H9 (cell line): ENCODE measurements at regions not wholly inside any gene's neighbourhood (a gene's known extent, or its start where the extent isn't known, plus 50 kb on each side); places are given as distances from the start of the nearest gene placed in this dataset.

Source experiments
- DNase-seq: peaks from one replicate; pipeline ENCODE4 v3.0.0-alpha.2; 2017
- H2AFZ ChIP-seq: one replicate; pipeline ENCODE4 v1.6.1; 2013; ENCODE audit warnings: mild to moderate bottlenecking, low read length, control low read depth, moderate library complexity
- H2AK5ac ChIP-seq: 2 replicates; pipeline ENCODE4 v1.6.1; 2013; ENCODE audit warnings: low read length, control low read depth, mixed read lengths; ENCODE audit not compliant: insufficient read length
- H2BK120ac ChIP-seq: one replicate; pipeline ENCODE4 v1.6.1; 2013; ENCODE audit warnings: low read depth, mild to moderate bottlenecking, low read length, control low read depth, inconsistent platforms; ENCODE audit not compliant: poor library complexity, severe bottlenecking
- H2BK12ac ChIP-seq: 2 replicates; pipeline ENCODE4 v1.6.1; 2013; ENCODE audit warnings: low read length, control low read depth, mixed read lengths, low read depth; ENCODE audit not compliant: insufficient read length
- H2BK15ac ChIP-seq: 2 replicates; pipeline ENCODE4 v1.6.1; 2013; ENCODE audit warnings: low read depth, low read length, control low read depth
- H2BK20ac ChIP-seq: one replicate; pipeline ENCODE4 v1.6.1; 2013; ENCODE audit warnings: low read depth, mild to moderate bottlenecking, low read length, control low read depth, inconsistent platforms; ENCODE audit not compliant: poor library complexity, severe bottlenecking
- H2BK5ac ChIP-seq: 2 replicates; pipeline ENCODE4 v1.6.1; 2013; ENCODE audit warnings: low read length, control low read depth, mixed read lengths; ENCODE audit not compliant: insufficient read length
- H3K14ac ChIP-seq: 2 replicates; pipeline ENCODE4 v1.6.1; 2013; ENCODE audit warnings: low read length, control low read depth; ENCODE audit not compliant: insufficient read depth
- H3K18ac ChIP-seq: 2 replicates; pipeline ENCODE4 v1.6.1; 2013; ENCODE audit warnings: low read depth, mild to moderate bottlenecking, mixed read lengths, low read length, control low read depth; ENCODE audit not compliant: insufficient read length
- H3K23ac ChIP-seq: 2 replicates; pipeline ENCODE4 v1.6.1; 2013; ENCODE audit warnings: low read length, control low read depth, mixed read lengths, low read depth; ENCODE audit not compliant: insufficient read length
- H3K23me2 ChIP-seq: 2 replicates; pipeline ENCODE4 v1.6.1; 2013; ENCODE audit warnings: low read depth, mild to moderate bottlenecking, mixed read lengths, low read length, control low read depth; ENCODE audit not compliant: insufficient read length, poor library complexity, severe bottlenecking
- H3K27ac ChIP-seq: 2 replicates; pipeline ENCODE4 v1.5.1; 2013; ENCODE audit warnings: low read length, control low read depth, mixed read lengths, low read depth; ENCODE audit not compliant: insufficient read length
- H3K27me3 ChIP-seq: 2 replicates; pipeline ENCODE4 v1.6.1; 2013; ENCODE audit warnings: low read length, control low read depth, inconsistent platforms; ENCODE audit not compliant: insufficient read depth
- H3K4ac ChIP-seq: 2 replicates; pipeline ENCODE4 v1.6.1; 2013; ENCODE audit warnings: low read depth, mild to moderate bottlenecking, control low read depth, inconsistent platforms, low read length, moderate library complexity
- H3K4me1 ChIP-seq: 2 replicates; pipeline ENCODE4 v1.6.1; 2013; ENCODE audit warnings: low read length, control low read depth, inconsistent platforms; ENCODE audit not compliant: insufficient read depth
- H3K4me2 ChIP-seq: 2 replicates; pipeline ENCODE4 v1.6.1; 2013; ENCODE audit warnings: low read length, control low read depth, mixed read lengths; ENCODE audit not compliant: insufficient read length, insufficient read depth
- H3K56ac ChIP-seq: 2 replicates; pipeline ENCODE4 v1.6.1; 2013; ENCODE audit warnings: low read depth, mild to moderate bottlenecking, mixed read lengths, low read length, control low read depth; ENCODE audit not compliant: insufficient read length
- H3K79me1 ChIP-seq: 2 replicates; pipeline ENCODE4 v1.6.1; 2013; ENCODE audit warnings: low read depth, mild to moderate bottlenecking, moderate library complexity, low read length, control low read depth, inconsistent platforms; ENCODE audit not compliant: insufficient read depth, poor library complexity, severe bottlenecking
- H3K79me2 ChIP-seq: 2 replicates; pipeline ENCODE4 v1.6.1; 2013; ENCODE audit warnings: low read length, control low read depth, inconsistent platforms; ENCODE audit not compliant: insufficient read depth
- H3K9ac ChIP-seq: 2 replicates; pipeline ENCODE4 v1.6.1; 2013; ENCODE audit warnings: low read length, control low read depth, mixed read lengths; ENCODE audit not compliant: insufficient read length; ENCODE audit errors: extremely low read depth
- H3K9me3 ChIP-seq: one replicate; pipeline ENCODE4 v1.6.1; 2013; ENCODE audit warnings: low read depth, low read length, inconsistent platforms; ENCODE audit not compliant: control insufficient read depth
- H3T11ph ChIP-seq: one replicate; pipeline ENCODE4 v1.6.1; 2013; ENCODE audit warnings: mild to moderate bottlenecking, low read length, control low read depth, inconsistent platforms
- H4K20me1 ChIP-seq: one replicate; pipeline ENCODE4 v1.6.1; 2013; ENCODE audit not compliant: control insufficient read depth, insufficient read length, insufficient read depth
- H4K5ac ChIP-seq: 2 replicates; pipeline ENCODE4 v1.6.1; 2013; ENCODE audit warnings: low read depth, mild to moderate bottlenecking, mixed read lengths, low read length, control low read depth; ENCODE audit not compliant: insufficient read length
- H4K8ac ChIP-seq: replicated peaks from 2 replicates; pipeline ENCODE4 v1.6.1; 2013; ENCODE audit warnings: low read length, control low read depth, mixed read lengths, low read depth; ENCODE audit not compliant: insufficient read length
- H4K91ac ChIP-seq: 2 replicates; pipeline ENCODE4 v1.6.1; 2013; ENCODE audit warnings: low read depth, mild to moderate bottlenecking, moderate library complexity, mixed read lengths, low read length, control low read depth; ENCODE audit not compliant: insufficient read length
- H3K27ac Mint-ChIP-seq, 3 experiments: 2 replicates in 2 of 3; 3 replicates in 1 of 3; pipeline ENCODE4 v1.8.0; 2020 to 2021; ENCODE audit warnings: mixed read lengths in 3 of 3, mild to moderate bottlenecking in 1 of 3, moderate library complexity in 1 of 3
- H3K27me3 Mint-ChIP-seq: 2 replicates; pipeline ENCODE4 v1.8.0; 2021; ENCODE audit warnings: low read depth, mild to moderate bottlenecking, moderate library complexity, mixed read lengths
- H3K36me3 Mint-ChIP-seq, 3 experiments: 2 replicates in 2 of 3; 3 replicates in 1 of 3; pipeline ENCODE4 v1.8.0; 2020 to 2021; ENCODE audit warnings: low read depth in 3 of 3, mixed read lengths in 3 of 3; ENCODE audit not compliant: insufficient read depth in 1 of 3
- H3K4me1 Mint-ChIP-seq, 2 experiments: 2 replicates each; pipeline ENCODE4 v1.8.0; 2020; ENCODE audit warnings: mixed read lengths in 2 of 2
- H3K4me3 Mint-ChIP-seq, 2 experiments: 2 replicates in 1 of 2; 3 replicates in 1 of 2; pipeline ENCODE4 v1.8.0; 2020 to 2021; ENCODE audit warnings: mild to moderate bottlenecking in 2 of 2, mixed read lengths in 2 of 2, moderate library complexity in 1 of 2
- H3K9me3 Mint-ChIP-seq, 2 experiments: 2 replicates in 1 of 2; 3 replicates in 1 of 2; pipeline ENCODE4 v1.8.0; 2020; ENCODE audit warnings: mild to moderate bottlenecking in 2 of 2, mixed read lengths in 2 of 2, moderate library complexity in 1 of 2
- WGBS: extraction: QIAGEN DNeasy Blood & Tissue Kit; methylation state at CpG from one replicate; pipeline ENCODE4 v1.1.7; 2013; ENCODE audit warnings: missing lambda C conversion rate, low lambda C conversion rate, mixed read lengths; ENCODE audit not compliant: insufficient read length; ENCODE audit errors: extremely low coverage; 5-methylcytosine and 5-hydroxymethylcytosine counted together
- TF ChIP-seq, protein P1 (sequence below): fragments of 200-600 bp; sonication (generic); conservative IDR thresholded peaks from 3 replicates; pipeline ENCODE4 v1.8.0; 2021; ENCODE audit warnings: antibody characterized with exemption, mild to moderate bottlenecking

DNA sequence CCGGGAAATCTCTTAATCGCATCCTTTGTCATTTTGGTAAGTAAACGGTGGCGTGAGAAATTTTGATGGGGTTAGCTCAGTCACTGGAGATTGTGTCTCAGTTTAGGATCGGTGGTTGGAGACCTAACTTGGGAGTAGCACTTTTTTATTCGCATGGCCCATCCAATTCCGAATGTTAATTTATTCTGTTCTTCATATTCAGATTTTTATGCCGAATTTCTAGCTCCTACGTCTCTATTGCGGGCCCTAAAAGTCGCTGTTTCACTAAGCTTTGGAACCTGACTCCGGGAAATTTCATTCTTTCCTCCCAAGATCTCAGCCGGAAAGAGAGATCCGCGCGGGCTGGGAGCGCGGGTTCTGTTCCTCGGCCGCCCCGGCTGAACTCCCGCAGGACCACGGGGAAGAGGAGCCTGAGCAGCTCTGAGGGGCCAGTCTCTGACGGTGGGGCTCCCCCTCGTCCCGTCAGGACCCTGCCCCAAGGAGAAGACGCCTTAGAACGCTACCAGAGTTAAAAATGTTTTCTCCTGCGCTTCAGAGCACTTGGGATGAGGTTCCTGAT lies 279.7 kb downstream of the FAM72C start:
- H3K23ac ChIP-seq: no peak overlapping the region
- peaks cover 51% of the 10 kb centered on the region for H3K9me3 ChIP-seq
- H4K91ac ChIP-seq: no peak overlapping the region
- Mint-ChIP-seq H3K4me1 (no peaks in the 10 kb centered on the region), H3K4me3 (no peak overlapping the region), H3K36me3 (peaks cover 0 to 40% (median 7%) of the 10 kb centered on the region in 3 experiments; a peak in 5 of 7 replicates), H3K9me3 (peaks cover 94 to 96% of the 10 kb centered on the region in 2 experiments), H3K27ac (no peak overlapping the region), H3K27me3 (peaks cover 2% of the 10 kb centered on the region)
- TF ChIP-seq, protein P1, sequence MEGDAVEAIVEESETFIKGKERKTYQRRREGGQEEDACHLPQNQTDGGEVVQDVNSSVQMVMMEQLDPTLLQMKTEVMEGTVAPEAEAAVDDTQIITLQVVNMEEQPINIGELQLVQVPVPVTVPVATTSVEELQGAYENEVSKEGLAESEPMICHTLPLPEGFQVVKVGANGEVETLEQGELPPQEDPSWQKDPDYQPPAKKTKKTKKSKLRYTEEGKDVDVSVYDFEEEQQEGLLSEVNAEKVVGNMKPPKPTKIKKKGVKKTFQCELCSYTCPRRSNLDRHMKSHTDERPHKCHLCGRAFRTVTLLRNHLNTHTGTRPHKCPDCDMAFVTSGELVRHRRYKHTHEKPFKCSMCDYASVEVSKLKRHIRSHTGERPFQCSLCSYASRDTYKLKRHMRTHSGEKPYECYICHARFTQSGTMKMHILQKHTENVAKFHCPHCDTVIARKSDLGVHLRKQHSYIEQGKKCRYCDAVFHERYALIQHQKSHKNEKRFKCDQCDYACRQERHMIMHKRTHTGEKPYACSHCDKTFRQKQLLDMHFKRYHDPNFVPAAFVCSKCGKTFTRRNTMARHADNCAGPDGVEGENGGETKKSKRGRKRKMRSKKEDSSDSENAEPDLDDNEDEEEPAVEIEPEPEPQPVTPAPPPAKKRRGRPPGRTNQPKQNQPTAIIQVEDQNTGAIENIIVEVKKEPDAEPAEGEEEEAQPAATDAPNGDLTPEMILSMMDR: no peak
- H2AK5ac ChIP-seq: no peak overlapping the region
- no peaks in the 10 kb centered on the region for H3K27me3 ChIP-seq
- H3K18ac ChIP-seq: no peak overlapping the region
- no peak overlapping the region for H3K14ac ChIP-seq
- no peak overlapping the region for H3K56ac ChIP-seq
- H3K79me1 ChIP-seq: no peaks in the 10 kb centered on the region
- H2BK15ac ChIP-seq: no peak overlapping the region
- no peak overlapping the region for H2BK5ac ChIP-seq
- no peak overlapping the region for H2BK20ac ChIP-seq
- no peak overlapping the region for H3K27ac ChIP-seq
- WGBS: no CpG with 5 or more reads among the region's 29 CpGs
- H3K79me2 ChIP-seq: no peaks in the 10 kb centered on the region
- H4K5ac ChIP-seq: no peak overlapping the region
- no peak overlapping the region for H2AFZ ChIP-seq
- DNase-seq: no peak
- no peaks in the 10 kb centered on the region for H3K23me2 ChIP-seq
- no peak overlapping the region for H3T11ph ChIP-seq
- no peak overlapping the region for H2BK12ac ChIP-seq
- no peak overlapping the region for H2BK120ac ChIP-seq
- no peak overlapping the region for H4K8ac ChIP-seq
- H3K9ac ChIP-seq: no peak overlapping the region
- no peak overlapping the region for H3K4ac ChIP-seq
- no peak overlapping the region for H3K4me2 ChIP-seq
- no peaks in the 10 kb centered on the region for H3K4me1 ChIP-seq
- no peaks in the 10 kb centered on the region for H4K20me1 ChIP-seq
